Stomach (tissue), 8 donors: ENCODE measurements at regions not wholly inside any gene's neighbourhood (a gene's known extent, or its start where the extent isn't known, plus 50 kb on each side); places are given as distances from the start of the nearest gene placed in this dataset.

Experiments
- DNase-seq, 2 donors: peaks; one replicate each; pipeline versions ENCODE4 v3.0.0 to v3.0.0-alpha.2; 2013 to 2019
- H3K27ac ChIP-seq, 5 donors: fragments of 200-600 bp in 4 of 5; sonication (generic) in 4 of 5; one replicate each; pipeline ENCODE4 v1.5.1; 2013 to 2019; ENCODE audit warnings: mild to moderate bottlenecking in 1 of 5, moderate library complexity in 1 of 5
- H3K27me3 ChIP-seq, 3 donors: fragments of 200-600 bp; sonication (generic); one replicate each; pipeline ENCODE4 v1.5.1; 2017 to 2019; ENCODE audit warnings: mixed run types in 1 of 3
- H3K36me3 ChIP-seq, 4 donors: fragments of 200-600 bp; sonication (generic); 1 replicate in 3 of 4; 2 replicates in 1 of 4; pipeline ENCODE4 v1.5.1; 2016 to 2019
- H3K4me1 ChIP-seq, 4 donors: fragments of 200-600 bp; sonication (generic); one replicate each; pipeline ENCODE4 v1.5.1; 2016 to 2019
- H3K4me3 ChIP-seq, 4 donors: fragments of 200-600 bp; sonication (generic) in 3 of 4; one replicate each; pipeline ENCODE4 v1.5.1; 2016 to 2019; ENCODE audit warnings: mild to moderate bottlenecking in 1 of 4
- H3K9me3 ChIP-seq, 4 donors: fragments of 200-600 bp; sonication (generic); one replicate each; pipeline ENCODE4 v1.5.1; 2016 to 2019
- CTCF ChIP-seq, 7 experiments: fragments of 450-650 bp in 4 of 7; fragments of 200-600 bp in 3 of 7; sonication (generic) in 3 of 7; IDR thresholded peaks; one replicate each; pipeline ENCODE4 v1.5.1; 2016 to 2019; ENCODE audit warnings: antibody characterized with exemption in 7 of 7, control low read depth in 2 of 7, mild to moderate bottlenecking in 1 of 7
- EP300 ChIP-seq: sonication (generic); formaldehyde crosslinking; IDR thresholded peaks from one replicate; pipeline ENCODE4 v1.6.1; 2017; ENCODE audit warnings: antibody characterized with exemption
- POLR2A ChIP-seq, 4 donors: fragments of 450-650 bp; IDR thresholded peaks; one replicate each; pipeline ENCODE4 v1.6.1; 2016; ENCODE audit warnings: antibody characterized with exemption in 4 of 4, control low read depth in 2 of 4, mild to moderate bottlenecking in 1 of 4, moderate library complexity in 1 of 4
- POLR2AphosphoS5 ChIP-seq, 3 donors: sonication (generic); formaldehyde crosslinking; IDR thresholded peaks; one replicate each; pipeline ENCODE4 v1.6.1; 2016; ENCODE audit warnings: antibody characterized with exemption in 3 of 3
- WGBS, 5 donors: extraction: QIAGEN DNeasy Blood & Tissue Kit in 3 of 5; methylation state at CpG; one replicate each; pipeline versions ENCODE4 v1.1.5 to v1.1.7; 2013 to 2018; 5-methylcytosine and 5-hydroxymethylcytosine counted together
- intact Hi-C: fragments of 100-400 bp; cut with DNase I; formaldehyde crosslinking; loops from one replicate; pipeline ENCODE4 v1.15.1; 2023; ENCODE audit warnings: low total_unique reads
- donor health status: healthy with polysubstance abuse.
- donor health status: Bipolar disorder and iron deficiency.
- donor health status: healthy.

GRCh38 chr1:218943371-218943770 is 230.3 kb upstream of the LYPLAL1 start:
- Histone ChIP-seq H3K27ac (no peak overlapping the region), H3K27me3 (no peaks in the 10 kb centered on the region), H3K36me3 (no peaks in the 10 kb centered on the region), H3K4me3 (no peak overlapping the region), H3K4me1 (no peaks in the 10 kb centered on the region), H3K9me3 (peaks cover 0 to 14% (median 0%) of the 10 kb centered on the region in 4 donors)
- no peak for TF ChIP-seq EP300
- 77 to 92% (median 85%) methylated on average over 2 of the region's 2 CpGs for WGBS, 5 donors
- no peak for DNase-seq
- intact Hi-C loops, result no loop called here

- 53 to 73% (median 66%) methylated on average over 1 of the region's 1 CpG for WGBS, 5 donors
These were observed 228.6 kb upstream of the LYPLAL1 start for GRCh38 chr1:218945050-218945449.

GRCh38 chr1:218946147-218946546 is 227.5 kb upstream of the LYPLAL1 start:
- DNase-seq, result peak in 1 of 2 donors; percentile 20
- 28 to 60% (median 34%) methylated on average over 2 of the region's 2 CpGs for WGBS, 5 donors
- TF ChIP-seq POLR2AphosphoS5 (IDR thresholded peaks at IDR 0.05), result peak in 1 of 3 donors; percentile 24
- no peak for TF ChIP-seq EP300
- no peak for TF ChIP-seq CTCF (IDR thresholded peaks at IDR 0.05)
- TF ChIP-seq POLR2A (IDR thresholded peaks at IDR 0.05), result no peak
- Histone ChIP-seq H3K36me3 (no peaks in the 10 kb centered on the region), H3K27me3 (no peaks in the 10 kb centered on the region), H3K4me3 (no peak overlapping the region), H3K27ac (no peak overlapping the region), H3K9me3 (no peaks in the 10 kb centered on the region), H3K4me1 (peaks cover 0 to 4% (median 0%) of the 10 kb centered on the region in 4 donors)
- intact Hi-C loops, result no loop called here

More at GRCh38 chr1:218945050-218945449, 228.6 kb upstream of the LYPLAL1 start:
- no peak for DNase-seq
- Histone ChIP-seq H3K27ac (no peak overlapping the region), H3K27me3 (no peaks in the 10 kb centered on the region), H3K4me3 (no peak overlapping the region), H3K4me1 (peaks cover 0 to 4% (median 0%) of the 10 kb centered on the region in 4 donors), H3K9me3 (peaks cover 0 to 7% (median 0%) of the 10 kb centered on the region in 4 donors), H3K36me3 (no peaks in the 10 kb centered on the region)
- intact Hi-C loops, result no loop called here
- no peak for TF ChIP-seq POLR2AphosphoS5 (IDR thresholded peaks at IDR 0.05)
- no peak for TF ChIP-seq POLR2A (IDR thresholded peaks at IDR 0.05)
- no peak for TF ChIP-seq CTCF (IDR thresholded peaks at IDR 0.05)
- TF ChIP-seq EP300, result no peak

- no peak overlapping the region for H3K4me3 ChIP-seq
- peaks cover 0 to 4% (median 0%) of the 10 kb centered on the region in 4 donors for H3K4me1 ChIP-seq
- no peaks in the 10 kb centered on the region for H3K36me3 ChIP-seq
- no peaks in the 10 kb centered on the region for H3K9me3 ChIP-seq
- no peaks in the 10 kb centered on the region for H3K27me3 ChIP-seq
- no peak overlapping the region for H3K27ac ChIP-seq
- no peak for TF ChIP-seq CTCF (IDR thresholded peaks at IDR 0.05)
- no peak for DNase-seq
- 70 to 79% (median 76%) methylated on average over 6 of the region's 6 CpGs for whole genome bisulfite sequencing, 5 donors
- intact Hi-C loops, result no loop called here
These were observed 225.2 kb upstream of the LYPLAL1 start for GRCh38 chr1:218948446-218948845.

GRCh38 chr1:218953386-218953785 is 220.3 kb upstream of the LYPLAL1 start:
- TF ChIP-seq POLR2AphosphoS5 (IDR thresholded peaks at IDR 0.05) (no peak), EP300 (no peak), POLR2A (IDR thresholded peaks at IDR 0.05) (no peak), CTCF (IDR thresholded peaks at IDR 0.05) (no peak)
- Histone ChIP-seq H3K9me3 (no peaks in the 10 kb centered on the region), H3K36me3 (no peaks in the 10 kb centered on the region), H3K4me1 (peaks cover 0 to 4% (median 0%) of the 10 kb centered on the region in 4 donors), H3K27me3 (no peaks in the 10 kb centered on the region), H3K27ac (no peak overlapping the region), H3K4me3 (no peak overlapping the region)
- DNase-seq, result no peak
- WGBS, 5 donors, result 42 to 85% (median 55%) methylated on average over 1 of the region's 1 CpG
- intact Hi-C loops, result no loop called here
